ENCODE measurements at regions not wholly inside any gene's neighbourhood (a gene's known extent, or its start where the extent isn't known, plus 50 kb on each side); places are given as distances from the start of the nearest gene placed in this dataset.

DNA sequence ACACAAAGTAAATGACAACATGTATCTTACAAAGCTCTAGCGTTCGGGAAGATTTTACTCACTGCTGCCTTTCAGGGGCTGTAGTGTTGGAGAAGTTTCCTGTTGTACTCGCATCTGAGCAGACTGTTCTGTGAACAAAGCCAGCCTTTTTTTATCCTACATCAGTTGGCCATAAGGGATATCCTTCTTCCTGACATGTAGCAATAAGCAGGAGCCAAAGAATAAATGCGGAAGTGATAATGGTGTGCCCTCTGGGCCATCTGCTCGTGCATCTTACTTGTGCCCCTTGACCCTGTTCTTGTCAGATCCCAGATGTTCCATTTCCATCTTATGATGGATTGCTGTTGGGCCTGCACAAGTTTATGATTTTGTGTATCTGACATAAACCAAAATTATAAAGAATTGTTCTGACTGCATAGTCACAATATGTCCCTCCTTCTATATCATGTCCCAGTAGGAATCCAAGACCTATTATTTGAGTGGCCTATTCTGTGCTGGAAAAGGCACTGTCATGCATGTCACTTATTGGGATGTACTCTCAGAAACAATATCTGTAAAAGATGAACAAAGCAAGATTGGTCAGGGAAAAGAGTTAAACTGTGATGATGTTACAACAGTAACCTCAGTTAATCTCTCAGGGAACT lies 631.3 kb downstream of the NSUN3 start:
- Mint-ChIP-seq H3K4me3 (ENCODE audit: unreplicated experiment) (no peak overlapping the region), H3K9me3 (ENCODE audit: low read depth) (peaks cover 2% of the 10 kb centered on the region), H3K36me3 (ENCODE audit: low read depth) (no peaks in the 10 kb centered on the region), H3K4me1 (ENCODE audit: low read depth) (peaks cover 6% of the 10 kb centered on the region), H3K27me3 (ENCODE audit: low read depth) (no peaks in the 10 kb centered on the region), H3K27ac (ENCODE audit: unreplicated experiment) (no peak overlapping the region)
- no peak for TF ChIP-seq CTCF (IDR thresholded peaks at IDR 0.05)
- DNase-seq (ENCODE audit: low spot score): no peak

- peaks cover 2% of the 10 kb centered on the region for H3K9me3 Mint-ChIP-seq (ENCODE audit: low read depth)
- peaks cover 6% of the 10 kb centered on the region for H3K4me1 Mint-ChIP-seq (ENCODE audit: low read depth)
- H3K4me3 Mint-ChIP-seq (ENCODE audit: unreplicated experiment): no peak overlapping the region
- no peak overlapping the region for H3K27ac Mint-ChIP-seq (ENCODE audit: unreplicated experiment)
- no peaks in the 10 kb centered on the region for H3K36me3 Mint-ChIP-seq (ENCODE audit: low read depth)
- no peaks in the 10 kb centered on the region for H3K27me3 Mint-ChIP-seq (ENCODE audit: low read depth)
- no peak for TF ChIP-seq CTCF (IDR thresholded peaks at IDR 0.05)
- no peak for DNase-seq (ENCODE audit: low spot score)
Observed at GRCh38 chr3:94694894-94695293, 632.0 kb downstream of the NSUN3 start.

DNA sequence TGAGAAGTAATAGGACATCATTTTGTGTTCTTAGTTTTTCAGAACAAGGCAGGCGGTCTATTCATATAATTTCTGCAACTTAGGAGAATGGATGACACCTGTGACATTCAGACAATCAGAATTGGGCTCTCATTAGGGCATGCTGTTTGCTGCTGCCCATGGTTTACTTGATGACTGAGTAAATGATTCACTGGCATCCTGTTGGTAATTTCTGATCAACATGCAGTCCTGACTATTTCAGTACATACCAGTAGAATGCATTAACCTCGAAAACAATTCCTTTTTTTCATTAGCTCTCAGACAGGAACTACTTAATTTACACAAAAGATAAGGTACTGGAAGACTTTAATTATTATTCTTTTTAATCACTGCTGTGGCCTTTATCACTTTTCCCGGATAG lies 641.6 kb downstream of the NSUN3 start:
- Mint-ChIP-seq H3K9me3 (ENCODE audit: low read depth) (peaks cover 17% of the 10 kb centered on the region), H3K36me3 (ENCODE audit: low read depth) (no peaks in the 10 kb centered on the region), H3K27ac (ENCODE audit: unreplicated experiment) (no peak overlapping the region), H3K4me1 (ENCODE audit: low read depth) (no peaks in the 10 kb centered on the region), H3K4me3 (ENCODE audit: unreplicated experiment) (no peak overlapping the region), H3K27me3 (ENCODE audit: low read depth) (no peaks in the 10 kb centered on the region)
- no peak for DNase-seq (ENCODE audit: low spot score)
- no peak for TF ChIP-seq CTCF (IDR thresholded peaks at IDR 0.05)

- H3K4me1 Mint-ChIP-seq (ENCODE audit: low read depth): peaks cover 3% of the 10 kb centered on the region
- no peak overlapping the region for H3K27ac Mint-ChIP-seq (ENCODE audit: unreplicated experiment)
- H3K9me3 Mint-ChIP-seq (ENCODE audit: low read depth): peaks cover 20% of the 10 kb centered on the region
- no peak overlapping the region for H3K4me3 Mint-ChIP-seq (ENCODE audit: unreplicated experiment)
- TF ChIP-seq CTCF (IDR thresholded peaks at IDR 0.05): no peak
- H3K36me3 Mint-ChIP-seq (ENCODE audit: low read depth): no peaks in the 10 kb centered on the region
- peaks cover 2% of the 10 kb centered on the region for H3K27me3 Mint-ChIP-seq (ENCODE audit: low read depth)
- DNase-seq (ENCODE audit: low spot score): no peak
Observed at GRCh38 chr3:94709249-94709902, 646.5 kb downstream of the NSUN3 start.

DNA sequence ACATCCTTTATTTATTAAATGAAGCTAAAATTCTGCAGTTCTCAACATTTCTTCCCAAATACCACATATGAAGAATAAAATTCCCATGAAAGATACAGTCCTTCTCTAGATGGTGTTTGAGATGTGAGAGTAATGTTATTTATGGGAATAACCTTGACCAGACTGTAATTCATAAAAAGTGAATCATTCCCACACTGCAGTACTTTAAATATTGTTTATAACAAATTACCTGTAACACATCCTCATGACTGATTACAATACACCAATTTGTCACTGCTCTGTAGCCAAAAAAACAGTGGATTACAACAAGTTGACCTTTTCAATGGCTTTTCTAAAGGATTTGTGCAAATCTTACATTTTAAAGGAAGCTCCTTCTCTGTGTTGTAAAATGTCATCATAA lies 651.3 kb downstream of the NSUN3 start:
- peaks cover 7% of the 10 kb centered on the region for H3K9me3 Mint-ChIP-seq (ENCODE audit: low read depth)
- TF ChIP-seq CTCF (IDR thresholded peaks at IDR 0.05): no peak
- no peaks in the 10 kb centered on the region for H3K36me3 Mint-ChIP-seq (ENCODE audit: low read depth)
- peaks cover 3% of the 10 kb centered on the region for H3K27me3 Mint-ChIP-seq (ENCODE audit: low read depth)
- no peak overlapping the region for H3K4me3 Mint-ChIP-seq (ENCODE audit: unreplicated experiment)
- H3K27ac Mint-ChIP-seq (ENCODE audit: unreplicated experiment): no peak overlapping the region
- peaks cover 3% of the 10 kb centered on the region for H3K4me1 Mint-ChIP-seq (ENCODE audit: low read depth)
- no peak for DNase-seq (ENCODE audit: low spot score)

Measured in chondrocyte (in vitro differentiated cells).